GM12864 (cell line): ENCODE measurements at regions not wholly inside any gene's neighbourhood (a gene's known extent, or its start where the extent isn't known, plus 50 kb on each side); places are given as distances from the start of the nearest gene placed in this dataset.

Experiments
- DNase-seq: peaks from one replicate; pipeline ENCODE4 v3.0.0-alpha.2; 2011; ENCODE audit warnings: low read depth
- H3K4me3 ChIP-seq: 2 replicates; pipeline ENCODE4 v1.5.1; 2011; ENCODE audit warnings: mild to moderate bottlenecking, low read depth, low read length, control low read depth
- TF ChIP-seq, protein P1 (sequence below): IDR thresholded peaks from 2 replicates; pipeline ENCODE4 v1.5.1; 2011; ENCODE audit warnings: low read depth, mild to moderate bottlenecking, moderate library complexity, low read length, control low read depth, inconsistent platforms; ENCODE audit errors: missing control alignments

DNA sequence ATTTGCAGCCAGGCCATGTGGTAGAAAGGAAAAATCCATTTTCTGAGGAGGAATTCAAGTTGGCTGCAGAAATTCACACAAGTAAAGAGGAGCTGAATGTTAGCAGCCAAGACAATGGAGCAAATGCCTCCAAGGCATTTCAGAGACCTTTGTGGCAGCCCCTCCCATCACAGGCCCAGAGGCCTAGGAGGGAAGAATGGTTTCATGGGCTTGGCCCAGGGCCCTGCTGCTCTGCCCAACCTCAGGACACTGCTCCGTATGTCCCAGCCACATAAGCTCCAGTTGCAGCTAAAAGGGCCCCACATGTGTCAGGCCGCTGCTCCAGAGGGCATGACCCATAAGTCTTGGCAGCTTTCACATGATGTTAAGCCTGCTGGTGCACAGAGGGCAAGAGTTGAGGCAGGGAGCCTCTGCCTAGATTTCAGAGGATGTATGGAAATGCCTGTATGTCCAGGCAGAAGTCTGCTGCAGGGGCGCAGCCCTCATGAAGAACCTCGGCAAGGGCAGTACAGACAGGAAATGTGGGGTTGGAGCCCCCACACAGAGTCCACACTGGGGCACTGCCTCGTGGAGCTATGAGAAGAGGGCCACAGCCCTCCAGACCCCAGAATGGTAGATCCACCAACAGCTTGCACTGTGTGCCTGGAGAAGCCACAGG is 144.2 kb upstream of the EPB41L4A start:
- TF ChIP-seq, protein P1, sequence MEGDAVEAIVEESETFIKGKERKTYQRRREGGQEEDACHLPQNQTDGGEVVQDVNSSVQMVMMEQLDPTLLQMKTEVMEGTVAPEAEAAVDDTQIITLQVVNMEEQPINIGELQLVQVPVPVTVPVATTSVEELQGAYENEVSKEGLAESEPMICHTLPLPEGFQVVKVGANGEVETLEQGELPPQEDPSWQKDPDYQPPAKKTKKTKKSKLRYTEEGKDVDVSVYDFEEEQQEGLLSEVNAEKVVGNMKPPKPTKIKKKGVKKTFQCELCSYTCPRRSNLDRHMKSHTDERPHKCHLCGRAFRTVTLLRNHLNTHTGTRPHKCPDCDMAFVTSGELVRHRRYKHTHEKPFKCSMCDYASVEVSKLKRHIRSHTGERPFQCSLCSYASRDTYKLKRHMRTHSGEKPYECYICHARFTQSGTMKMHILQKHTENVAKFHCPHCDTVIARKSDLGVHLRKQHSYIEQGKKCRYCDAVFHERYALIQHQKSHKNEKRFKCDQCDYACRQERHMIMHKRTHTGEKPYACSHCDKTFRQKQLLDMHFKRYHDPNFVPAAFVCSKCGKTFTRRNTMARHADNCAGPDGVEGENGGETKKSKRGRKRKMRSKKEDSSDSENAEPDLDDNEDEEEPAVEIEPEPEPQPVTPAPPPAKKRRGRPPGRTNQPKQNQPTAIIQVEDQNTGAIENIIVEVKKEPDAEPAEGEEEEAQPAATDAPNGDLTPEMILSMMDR, result no peak
- no peak overlapping the region for H3K4me3 ChIP-seq
- no peak for DNase-seq

DNA sequence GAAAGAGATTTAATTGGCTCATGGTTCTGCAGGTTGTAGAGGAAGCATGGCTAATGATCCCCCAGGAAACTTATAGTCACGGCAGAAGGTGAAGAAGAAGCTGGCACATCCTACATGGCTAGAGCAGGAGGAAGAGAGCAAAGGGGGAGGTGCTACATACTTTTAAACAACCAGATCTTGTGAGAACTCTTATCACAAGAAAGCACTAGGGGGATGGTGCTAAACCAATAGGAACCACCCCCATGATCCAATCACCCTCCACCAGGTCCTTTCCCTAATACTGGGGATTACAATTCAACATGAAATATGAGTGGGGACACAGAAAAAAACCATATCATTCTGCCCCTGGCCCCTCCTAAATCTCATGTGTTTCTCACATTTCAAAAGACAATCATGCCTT is 147.2 kb upstream of the EPB41L4A start:
- TF ChIP-seq, protein P1, result no peak
- DNase-seq, result no peak
- no peak overlapping the region for H3K4me3 ChIP-seq

- TF ChIP-seq, protein P1, result no peak
- no peak overlapping the region for H3K4me3 ChIP-seq
- no peak for DNase-seq
Measured at GRCh38 chr5:112569596-112569995, 150.5 kb upstream of the EPB41L4A start.

- no peak overlapping the region for H3K4me3 ChIP-seq
- no peak for DNase-seq
- TF ChIP-seq, protein P1, result no peak
Measured at GRCh38 chr5:112570708-112571444, 151.8 kb upstream of the EPB41L4A start.

- H3K4me3 ChIP-seq, result no peak overlapping the region
- TF ChIP-seq, protein P1, result no peak
- no peak for DNase-seq
Measured at GRCh38 chr5:112573441-112573840, 154.4 kb upstream of the EPB41L4A start.

DNA sequence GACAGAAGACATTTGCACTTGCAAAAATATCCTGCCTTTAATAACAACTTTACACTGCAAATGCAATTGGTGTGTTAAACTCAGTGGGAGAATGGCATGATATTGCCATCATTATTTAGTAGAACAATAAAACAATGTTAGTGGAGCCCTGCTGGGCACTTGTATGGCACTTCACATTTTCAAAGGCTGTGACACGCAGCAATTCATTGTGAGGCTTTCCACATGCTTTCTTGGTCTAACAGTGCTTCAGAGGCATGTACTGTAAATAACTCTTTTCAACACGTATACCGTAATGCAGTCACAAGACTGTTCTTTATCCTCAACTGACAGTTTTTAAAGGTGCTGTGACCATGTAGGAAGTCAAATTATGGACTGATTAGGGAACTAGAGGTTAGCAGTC is 155.5 kb upstream of the EPB41L4A start:
- DNase-seq, result no peak
- TF ChIP-seq, protein P1, result no peak
- no peak overlapping the region for H3K4me3 ChIP-seq

- no peak for DNase-seq
- H3K4me3 ChIP-seq, result no peak overlapping the region
Measured at GRCh38 chr5:112576298-112576925, 157.3 kb upstream of the EPB41L4A start.

More at GRCh38 chr5:112576298-112576925, 157.3 kb upstream of the EPB41L4A start:
- TF ChIP-seq, protein P1, result no peak
